ENCODE measurements at regions not wholly inside any gene's neighbourhood (a gene's known extent, or its start where the extent isn't known, plus 50 kb on each side); places are given as distances from the start of the nearest gene placed in this dataset.

GRCh38 chr3:191634902-191635301, 173.9 kb downstream of the PYDC2 start:
- no peak for TF ChIP-seq POLR2A (IDR thresholded peaks at IDR 0.05)
- TF ChIP-seq, protein P1, sequence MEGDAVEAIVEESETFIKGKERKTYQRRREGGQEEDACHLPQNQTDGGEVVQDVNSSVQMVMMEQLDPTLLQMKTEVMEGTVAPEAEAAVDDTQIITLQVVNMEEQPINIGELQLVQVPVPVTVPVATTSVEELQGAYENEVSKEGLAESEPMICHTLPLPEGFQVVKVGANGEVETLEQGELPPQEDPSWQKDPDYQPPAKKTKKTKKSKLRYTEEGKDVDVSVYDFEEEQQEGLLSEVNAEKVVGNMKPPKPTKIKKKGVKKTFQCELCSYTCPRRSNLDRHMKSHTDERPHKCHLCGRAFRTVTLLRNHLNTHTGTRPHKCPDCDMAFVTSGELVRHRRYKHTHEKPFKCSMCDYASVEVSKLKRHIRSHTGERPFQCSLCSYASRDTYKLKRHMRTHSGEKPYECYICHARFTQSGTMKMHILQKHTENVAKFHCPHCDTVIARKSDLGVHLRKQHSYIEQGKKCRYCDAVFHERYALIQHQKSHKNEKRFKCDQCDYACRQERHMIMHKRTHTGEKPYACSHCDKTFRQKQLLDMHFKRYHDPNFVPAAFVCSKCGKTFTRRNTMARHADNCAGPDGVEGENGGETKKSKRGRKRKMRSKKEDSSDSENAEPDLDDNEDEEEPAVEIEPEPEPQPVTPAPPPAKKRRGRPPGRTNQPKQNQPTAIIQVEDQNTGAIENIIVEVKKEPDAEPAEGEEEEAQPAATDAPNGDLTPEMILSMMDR (IDR thresholded peaks at IDR 0.05): no peak
- 30 to 36% methylated on average over 1 of the region's 1 CpG for WGBS, 2 donors
- Histone ChIP-seq H3K27me3 (no peaks in the 10 kb centered on the region), H3K27ac (no peak overlapping the region), H3K4me1 (no peaks in the 10 kb centered on the region), H3K9me3 (no peaks in the 10 kb centered on the region), H3K4me3 (replicated peaks in 1 of 3) (no peak overlapping the region), H3K36me3 (no peaks in the 10 kb centered on the region)
- DNase-seq: no peak
- intact Hi-C loops (cut with DNase I): no loop called here

- no peak for DNase-seq
- TF ChIP-seq, protein P1 (IDR thresholded peaks at IDR 0.05): no peak
- no peak for TF ChIP-seq POLR2A (IDR thresholded peaks at IDR 0.05)
- H3K27me3 ChIP-seq: no peaks in the 10 kb centered on the region
- H3K9me3 ChIP-seq: no peaks in the 10 kb centered on the region
- H3K4me3 ChIP-seq (replicated peaks in 1 of 3): no peak overlapping the region
- no peaks in the 10 kb centered on the region for H3K4me1 ChIP-seq
- H3K36me3 ChIP-seq: no peaks in the 10 kb centered on the region
- intact Hi-C loops (cut with DNase I): no loop called here
- H3K27ac ChIP-seq: no peak overlapping the region
Measured at GRCh38 chr3:191637611-191638010, 176.6 kb downstream of the PYDC2 start.

DNA sequence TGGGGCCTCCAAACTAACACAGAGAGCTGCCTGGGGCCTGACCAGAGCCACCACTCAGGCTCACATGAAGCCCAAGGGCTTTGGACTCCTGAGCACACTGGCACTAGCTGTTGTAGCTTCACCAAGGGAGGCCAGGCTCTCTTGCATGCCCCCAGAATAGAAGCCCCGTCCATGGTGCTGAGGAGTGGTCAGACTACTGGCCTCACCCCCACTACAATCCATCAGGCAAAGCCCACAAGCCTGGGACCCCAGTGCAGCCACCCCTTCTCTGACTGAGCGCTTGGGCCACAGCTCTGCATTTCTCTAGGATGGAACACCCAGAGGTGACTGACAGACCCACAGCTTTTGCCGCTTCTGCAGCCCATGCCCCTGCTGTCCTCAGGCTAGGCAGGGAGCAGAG, 180.8 kb downstream of the PYDC2 start:
- intact Hi-C loops (cut with DNase I): no loop called here
- Histone ChIP-seq H3K27ac (no peak overlapping the region), H3K4me1 (no peaks in the 10 kb centered on the region), H3K9me3 (no peaks in the 10 kb centered on the region), H3K27me3 (no peaks in the 10 kb centered on the region), H3K4me3 (replicated peaks in 1 of 3) (no peak overlapping the region), H3K36me3 (no peaks in the 10 kb centered on the region)
- DNase-seq: no peak
- 60 to 100% methylated on average over 1 of the region's 3 CpGs for WGBS, 2 donors
- TF ChIP-seq, protein P1 (IDR thresholded peaks at IDR 0.05): no peak
- TF ChIP-seq POLR2A (IDR thresholded peaks at IDR 0.05): no peak

GRCh38 chr3:191644291-191644690, 183.3 kb downstream of the PYDC2 start:
- DNase-seq: no peak
- no peaks in the 10 kb centered on the region for H3K9me3 ChIP-seq

GRCh38 chr3:191646242-191646641, 185.3 kb downstream of the PYDC2 start:
- no peak overlapping the region for H3K4me3 ChIP-seq (replicated peaks in 1 of 3)
- intact Hi-C loops (cut with DNase I): no loop called here
- H3K4me1 ChIP-seq: no peaks in the 10 kb centered on the region
- no peak for DNase-seq
- WGBS, 2 donors: 93 to 96% methylated on average over 4 of the region's 4 CpGs
- H3K9me3 ChIP-seq: no peaks in the 10 kb centered on the region
- H3K27me3 ChIP-seq: no peaks in the 10 kb centered on the region
- no peaks in the 10 kb centered on the region for H3K36me3 ChIP-seq
- no peak overlapping the region for H3K27ac ChIP-seq
- TF ChIP-seq, protein P1 (IDR thresholded peaks at IDR 0.05): no peak
- TF ChIP-seq POLR2A (IDR thresholded peaks at IDR 0.05): no peak

More at GRCh38 chr3:191644291-191644690, 183.3 kb downstream of the PYDC2 start:
- Histone ChIP-seq H3K36me3 (no peaks in the 10 kb centered on the region), H3K4me1 (no peaks in the 10 kb centered on the region), H3K27me3 (no peaks in the 10 kb centered on the region), H3K4me3 (replicated peaks in 1 of 3) (no peak overlapping the region), H3K27ac (no peak overlapping the region)
- WGBS, 2 donors: 85 to 96% methylated on average over 2 of the region's 2 CpGs
- intact Hi-C loops (cut with DNase I): no loop called here
- no peak for TF ChIP-seq POLR2A (IDR thresholded peaks at IDR 0.05)

DNA sequence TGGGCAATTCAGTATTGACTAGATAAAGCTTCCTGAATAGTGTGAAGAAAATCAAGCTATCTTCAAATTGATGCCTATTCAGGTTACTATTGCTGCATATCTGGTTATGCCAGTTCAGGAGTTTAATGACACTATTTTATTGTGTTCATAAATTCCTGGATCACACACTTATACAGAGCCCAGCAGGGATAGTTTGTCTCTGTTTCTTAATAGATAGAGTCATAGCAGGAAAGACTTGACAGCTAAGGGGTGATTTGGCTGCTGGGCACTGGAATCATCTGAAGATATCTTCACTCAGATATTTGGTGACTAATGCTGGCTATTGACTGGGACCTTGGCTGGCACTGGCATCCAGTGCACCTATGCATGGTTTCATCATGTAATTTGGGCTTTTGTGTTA, 187.8 kb downstream of the PYDC2 start:
- Histone ChIP-seq H3K9me3 (no peaks in the 10 kb centered on the region), H3K27me3 (no peaks in the 10 kb centered on the region), H3K4me3 (replicated peaks in 1 of 3) (no peak overlapping the region), H3K27ac (no peak overlapping the region), H3K4me1 (no peaks in the 10 kb centered on the region), H3K36me3 (no peaks in the 10 kb centered on the region)
- no peak for DNase-seq
- intact Hi-C loops (cut with DNase I): no loop called here
- TF ChIP-seq, protein P1 (IDR thresholded peaks at IDR 0.05): no peak
- no peak for TF ChIP-seq POLR2A (IDR thresholded peaks at IDR 0.05)
